PFSK-1 (cell line): ENCODE measurements at regions not wholly inside any gene's neighbourhood (a gene's known extent, or its start where the extent isn't known, plus 50 kb on each side); places are given as distances from the start of the nearest gene placed in this dataset.

Experiments used
- POLR2AphosphoS5 ChIP-seq: IDR thresholded peaks from 2 replicates; pipeline ENCODE4 v1.6.1; 2012; ENCODE audit warnings: low read depth, mild to moderate bottlenecking, control low read depth, low read length, moderate library complexity
- TAF1 ChIP-seq: IDR thresholded peaks from 2 replicates; pipeline ENCODE4 v1.6.1; 2012; ENCODE audit warnings: low read length, control low read depth, borderline replicate concordance; ENCODE audit not compliant: insufficient read depth
- TF ChIP-seq, protein P1 (sequence below), 2 experiments: IDR thresholded peaks; 2 replicates each; pipeline versions ENCODE4 v1.6.1 to v1.8.0; 2011 to 2012; ENCODE audit warnings: low read depth in 2 of 2, low read length in 2 of 2, control low read depth in 1 of 2, inconsistent platforms in 1 of 2, mild to moderate bottlenecking in 1 of 2, moderate library complexity in 1 of 2; ENCODE audit not compliant: insufficient read depth in 1 of 2

DNA sequence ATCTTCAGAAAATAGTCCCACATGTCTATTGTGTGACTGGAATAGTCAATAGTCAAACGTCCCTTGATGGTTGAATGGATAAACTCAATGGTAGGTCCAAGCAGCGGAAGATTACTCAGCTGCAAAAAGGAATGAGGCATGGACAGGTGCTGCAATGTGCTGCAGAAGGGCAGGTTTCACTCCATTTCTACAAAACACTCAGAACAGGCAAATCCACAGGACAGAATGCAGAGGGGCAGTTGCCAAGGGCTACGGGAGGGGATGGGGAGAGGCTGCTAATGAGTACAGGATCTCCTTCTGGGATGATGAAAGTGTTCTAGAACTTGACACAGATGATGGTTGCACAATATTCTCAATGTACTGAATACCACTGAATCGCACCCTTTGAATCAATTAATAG is 151.0 kb downstream of the RBFOX3 start:
- TF ChIP-seq, protein P1, sequence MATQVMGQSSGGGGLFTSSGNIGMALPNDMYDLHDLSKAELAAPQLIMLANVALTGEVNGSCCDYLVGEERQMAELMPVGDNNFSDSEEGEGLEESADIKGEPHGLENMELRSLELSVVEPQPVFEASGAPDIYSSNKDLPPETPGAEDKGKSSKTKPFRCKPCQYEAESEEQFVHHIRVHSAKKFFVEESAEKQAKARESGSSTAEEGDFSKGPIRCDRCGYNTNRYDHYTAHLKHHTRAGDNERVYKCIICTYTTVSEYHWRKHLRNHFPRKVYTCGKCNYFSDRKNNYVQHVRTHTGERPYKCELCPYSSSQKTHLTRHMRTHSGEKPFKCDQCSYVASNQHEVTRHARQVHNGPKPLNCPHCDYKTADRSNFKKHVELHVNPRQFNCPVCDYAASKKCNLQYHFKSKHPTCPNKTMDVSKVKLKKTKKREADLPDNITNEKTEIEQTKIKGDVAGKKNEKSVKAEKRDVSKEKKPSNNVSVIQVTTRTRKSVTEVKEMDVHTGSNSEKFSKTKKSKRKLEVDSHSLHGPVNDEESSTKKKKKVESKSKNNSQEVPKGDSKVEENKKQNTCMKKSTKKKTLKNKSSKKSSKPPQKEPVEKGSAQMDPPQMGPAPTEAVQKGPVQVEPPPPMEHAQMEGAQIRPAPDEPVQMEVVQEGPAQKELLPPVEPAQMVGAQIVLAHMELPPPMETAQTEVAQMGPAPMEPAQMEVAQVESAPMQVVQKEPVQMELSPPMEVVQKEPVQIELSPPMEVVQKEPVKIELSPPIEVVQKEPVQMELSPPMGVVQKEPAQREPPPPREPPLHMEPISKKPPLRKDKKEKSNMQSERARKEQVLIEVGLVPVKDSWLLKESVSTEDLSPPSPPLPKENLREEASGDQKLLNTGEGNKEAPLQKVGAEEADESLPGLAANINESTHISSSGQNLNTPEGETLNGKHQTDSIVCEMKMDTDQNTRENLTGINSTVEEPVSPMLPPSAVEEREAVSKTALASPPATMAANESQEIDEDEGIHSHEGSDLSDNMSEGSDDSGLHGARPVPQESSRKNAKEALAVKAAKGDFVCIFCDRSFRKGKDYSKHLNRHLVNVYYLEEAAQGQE (IDR thresholded peaks at IDR 0.05; ENCODE audit: insufficient read depth in 1 of 2, low read depth in 2 of 2, low read length in 2 of 2), result no peak
- TF ChIP-seq TAF1 (no peak), POLR2AphosphoS5 (no peak)
